Small intestine (tissue), 7 donors: ENCODE measurements at regions not wholly inside any gene's neighbourhood (a gene's known extent, or its start where the extent isn't known, plus 50 kb on each side); places are given as distances from the start of the nearest gene placed in this dataset.

Source experiments
- DNase-seq, 2 donors: peaks; one replicate each; pipeline versions ENCODE4 v3.0.0 to v3.0.0-alpha.2; 2013
- FAIRE-seq: peaks from 2 replicates; lab custom pipeline; 2012; peaks lifted over from hg19 to GRCh38; lab: Jason Lieb, UNC
- H3K27ac ChIP-seq, 3 donors: one replicate each; pipeline ENCODE4 v1.5.1; 2013; ENCODE audit warnings: low read length in 2 of 3, mild to moderate bottlenecking in 2 of 3, control low read depth in 1 of 3, inconsistent platforms in 1 of 3, low read depth in 1 of 3, moderate library complexity in 1 of 3
- H3K27me3 ChIP-seq, 3 donors: one replicate each; pipeline ENCODE4 v1.6.1; 2013; ENCODE audit warnings: low read length in 3 of 3, inconsistent platforms in 1 of 3; ENCODE audit not compliant: control insufficient read depth in 3 of 3, insufficient read depth in 3 of 3
- H3K36me3 ChIP-seq, 3 donors: one replicate each; pipeline ENCODE4 v1.6.1; 2013; ENCODE audit warnings: low read length in 3 of 3, inconsistent platforms in 1 of 3, low read depth in 1 of 3, mild to moderate bottlenecking in 1 of 3, moderate library complexity in 1 of 3; ENCODE audit not compliant: control insufficient read depth in 3 of 3, insufficient read depth in 2 of 3
- H3K4me1 ChIP-seq, 3 donors: one replicate each; pipeline ENCODE4 v1.6.1; 2013; ENCODE audit warnings: low read length in 2 of 3, inconsistent platforms in 1 of 3, low read depth in 1 of 3, mild to moderate bottlenecking in 1 of 3, moderate library complexity in 1 of 3; ENCODE audit not compliant: control insufficient read depth in 3 of 3, insufficient read depth in 2 of 3
- H3K4me3 ChIP-seq, 3 donors: one replicate each; pipeline ENCODE4 v1.5.1; 2013; ENCODE audit warnings: low read length in 3 of 3, control low read depth in 1 of 3, inconsistent platforms in 1 of 3, low read depth in 1 of 3, mild to moderate bottlenecking in 1 of 3, moderate library complexity in 1 of 3
- H3K9me3 ChIP-seq, 2 donors: one replicate each; pipeline ENCODE4 v1.6.1; 2013; ENCODE audit warnings: low read depth in 1 of 2, low read length in 1 of 2; ENCODE audit not compliant: control insufficient read depth in 2 of 2, insufficient read depth in 1 of 2
- WGBS, 3 donors: extraction: QIAGEN DNeasy Blood & Tissue Kit; methylation state at CpG; one replicate each; pipeline ENCODE4 v1.1.7; 2013; 5-methylcytosine and 5-hydroxymethylcytosine counted together
- donor health status: healthy with polysubstance abuse.
- donor health status: control.
- donor health status: control.
- donor health status: Bipolar disorder and iron deficiency.
- donor health status: healthy.

GRCh38 chr3:139771331-139771730 is 93.6 kb upstream of the NMNAT3 start:
- no peaks in the 10 kb centered on the region for H3K36me3 ChIP-seq
- no peak overlapping the region for H3K4me3 ChIP-seq
- no peaks in the 10 kb centered on the region for H3K9me3 ChIP-seq
- FAIRE-seq: no peak
- H3K4me1 ChIP-seq: no peaks in the 10 kb centered on the region
- H3K27ac ChIP-seq: no peak overlapping the region
- no peaks in the 10 kb centered on the region for H3K27me3 ChIP-seq
- no peak for DNase-seq
- 60 to 83% (median 73%) methylated on average over 2 of the region's 2 CpGs for WGBS, 3 donors

- no peaks in the 10 kb centered on the region for H3K27me3 ChIP-seq
- FAIRE-seq: no peak
- no peaks in the 10 kb centered on the region for H3K9me3 ChIP-seq
- H3K27ac ChIP-seq: no peak overlapping the region
- H3K36me3 ChIP-seq: no peaks in the 10 kb centered on the region
- DNase-seq: no peak
- H3K4me3 ChIP-seq: no peak overlapping the region
- WGBS, 3 donors: 73 to 88% (median 87%) methylated on average over 7 of the region's 7 CpGs
- no peaks in the 10 kb centered on the region for H3K4me1 ChIP-seq
Observed at GRCh38 chr3:139770577-139770976, 92.8 kb upstream of the NMNAT3 start.

GRCh38 chr3:139769796-139770195 is 92.0 kb upstream of the NMNAT3 start:
- Histone ChIP-seq H3K27me3 (no peaks in the 10 kb centered on the region), H3K9me3 (no peaks in the 10 kb centered on the region), H3K4me3 (no peak overlapping the region), H3K36me3 (no peaks in the 10 kb centered on the region), H3K4me1 (no peaks in the 10 kb centered on the region), H3K27ac (no peak overlapping the region)
- DNase-seq (no peak), FAIRE-seq (no peak)
- 58 to 85% (median 82%) methylated on average over 4 of the region's 4 CpGs for WGBS, 3 donors

GRCh38 chr3:139764936-139765335 is 87.2 kb upstream of the NMNAT3 start:
- no peaks in the 10 kb centered on the region for H3K9me3 ChIP-seq
- WGBS, 3 donors: 67 to 90% (median 81%) methylated on average over 3 of the region's 3 CpGs
- FAIRE-seq (no peak), DNase-seq (no peak)
- H3K36me3 ChIP-seq: no peaks in the 10 kb centered on the region
- H3K27me3 ChIP-seq: no peaks in the 10 kb centered on the region
- H3K4me3 ChIP-seq: no peak overlapping the region
- no peaks in the 10 kb centered on the region for H3K4me1 ChIP-seq
- no peak overlapping the region for H3K27ac ChIP-seq

GRCh38 chr3:139764069-139764905 is 86.5 kb upstream of the NMNAT3 start:
- FAIRE-seq: no peak
- no peak overlapping the region for H3K4me3 ChIP-seq
- 53 to 59% (median 57%) methylated on average over 7 of the region's 7 CpGs for WGBS, 3 donors

GRCh38 chr3:139762302-139762701 is 84.5 kb upstream of the NMNAT3 start:
- WGBS, 3 donors: 78 to 90% (median 82%) methylated on average over 9 of the region's 9 CpGs
- Histone ChIP-seq H3K27me3 (no peaks in the 10 kb centered on the region), H3K4me1 (no peaks in the 10 kb centered on the region), H3K4me3 (no peak overlapping the region), H3K9me3 (no peaks in the 10 kb centered on the region), H3K36me3 (no peaks in the 10 kb centered on the region), H3K27ac (no peak overlapping the region)
- no peak for FAIRE-seq
- DNase-seq: no peak

More at GRCh38 chr3:139764069-139764905, 86.5 kb upstream of the NMNAT3 start:
- H3K27ac ChIP-seq: no peak overlapping the region
- no peaks in the 10 kb centered on the region for H3K27me3 ChIP-seq
- no peaks in the 10 kb centered on the region for H3K36me3 ChIP-seq
- no peak for DNase-seq
- no peaks in the 10 kb centered on the region for H3K4me1 ChIP-seq
- no peaks in the 10 kb centered on the region for H3K9me3 ChIP-seq

GRCh38 chr3:139759470-139759869 is 81.7 kb upstream of the NMNAT3 start:
- Histone ChIP-seq H3K4me3 (no peak overlapping the region), H3K4me1 (no peaks in the 10 kb centered on the region), H3K9me3 (no peaks in the 10 kb centered on the region), H3K36me3 (no peaks in the 10 kb centered on the region), H3K27me3 (no peaks in the 10 kb centered on the region), H3K27ac (no peak overlapping the region)
- no peak for FAIRE-seq
- 63 to 87% (median 66%) methylated on average over 2 of the region's 2 CpGs for WGBS, 3 donors
- no peak for DNase-seq

- H3K4me3 ChIP-seq: no peak overlapping the region
- no peaks in the 10 kb centered on the region for H3K27me3 ChIP-seq
- FAIRE-seq (no peak), DNase-seq (no peak)
- 73 to 86% (median 78%) methylated on average over 5 of the region's 5 CpGs for WGBS, 3 donors
- H3K27ac ChIP-seq: no peak overlapping the region
- no peaks in the 10 kb centered on the region for H3K36me3 ChIP-seq
- no peaks in the 10 kb centered on the region for H3K4me1 ChIP-seq
- no peaks in the 10 kb centered on the region for H3K9me3 ChIP-seq
Observed at GRCh38 chr3:139758654-139759291, 81.0 kb upstream of the NMNAT3 start.
